ENCODE measurements at regions not wholly inside any gene's neighbourhood (a gene's known extent, or its start where the extent isn't known, plus 50 kb on each side); places are given as distances from the start of the nearest gene placed in this dataset.

- TF ChIP-seq, protein P1, sequence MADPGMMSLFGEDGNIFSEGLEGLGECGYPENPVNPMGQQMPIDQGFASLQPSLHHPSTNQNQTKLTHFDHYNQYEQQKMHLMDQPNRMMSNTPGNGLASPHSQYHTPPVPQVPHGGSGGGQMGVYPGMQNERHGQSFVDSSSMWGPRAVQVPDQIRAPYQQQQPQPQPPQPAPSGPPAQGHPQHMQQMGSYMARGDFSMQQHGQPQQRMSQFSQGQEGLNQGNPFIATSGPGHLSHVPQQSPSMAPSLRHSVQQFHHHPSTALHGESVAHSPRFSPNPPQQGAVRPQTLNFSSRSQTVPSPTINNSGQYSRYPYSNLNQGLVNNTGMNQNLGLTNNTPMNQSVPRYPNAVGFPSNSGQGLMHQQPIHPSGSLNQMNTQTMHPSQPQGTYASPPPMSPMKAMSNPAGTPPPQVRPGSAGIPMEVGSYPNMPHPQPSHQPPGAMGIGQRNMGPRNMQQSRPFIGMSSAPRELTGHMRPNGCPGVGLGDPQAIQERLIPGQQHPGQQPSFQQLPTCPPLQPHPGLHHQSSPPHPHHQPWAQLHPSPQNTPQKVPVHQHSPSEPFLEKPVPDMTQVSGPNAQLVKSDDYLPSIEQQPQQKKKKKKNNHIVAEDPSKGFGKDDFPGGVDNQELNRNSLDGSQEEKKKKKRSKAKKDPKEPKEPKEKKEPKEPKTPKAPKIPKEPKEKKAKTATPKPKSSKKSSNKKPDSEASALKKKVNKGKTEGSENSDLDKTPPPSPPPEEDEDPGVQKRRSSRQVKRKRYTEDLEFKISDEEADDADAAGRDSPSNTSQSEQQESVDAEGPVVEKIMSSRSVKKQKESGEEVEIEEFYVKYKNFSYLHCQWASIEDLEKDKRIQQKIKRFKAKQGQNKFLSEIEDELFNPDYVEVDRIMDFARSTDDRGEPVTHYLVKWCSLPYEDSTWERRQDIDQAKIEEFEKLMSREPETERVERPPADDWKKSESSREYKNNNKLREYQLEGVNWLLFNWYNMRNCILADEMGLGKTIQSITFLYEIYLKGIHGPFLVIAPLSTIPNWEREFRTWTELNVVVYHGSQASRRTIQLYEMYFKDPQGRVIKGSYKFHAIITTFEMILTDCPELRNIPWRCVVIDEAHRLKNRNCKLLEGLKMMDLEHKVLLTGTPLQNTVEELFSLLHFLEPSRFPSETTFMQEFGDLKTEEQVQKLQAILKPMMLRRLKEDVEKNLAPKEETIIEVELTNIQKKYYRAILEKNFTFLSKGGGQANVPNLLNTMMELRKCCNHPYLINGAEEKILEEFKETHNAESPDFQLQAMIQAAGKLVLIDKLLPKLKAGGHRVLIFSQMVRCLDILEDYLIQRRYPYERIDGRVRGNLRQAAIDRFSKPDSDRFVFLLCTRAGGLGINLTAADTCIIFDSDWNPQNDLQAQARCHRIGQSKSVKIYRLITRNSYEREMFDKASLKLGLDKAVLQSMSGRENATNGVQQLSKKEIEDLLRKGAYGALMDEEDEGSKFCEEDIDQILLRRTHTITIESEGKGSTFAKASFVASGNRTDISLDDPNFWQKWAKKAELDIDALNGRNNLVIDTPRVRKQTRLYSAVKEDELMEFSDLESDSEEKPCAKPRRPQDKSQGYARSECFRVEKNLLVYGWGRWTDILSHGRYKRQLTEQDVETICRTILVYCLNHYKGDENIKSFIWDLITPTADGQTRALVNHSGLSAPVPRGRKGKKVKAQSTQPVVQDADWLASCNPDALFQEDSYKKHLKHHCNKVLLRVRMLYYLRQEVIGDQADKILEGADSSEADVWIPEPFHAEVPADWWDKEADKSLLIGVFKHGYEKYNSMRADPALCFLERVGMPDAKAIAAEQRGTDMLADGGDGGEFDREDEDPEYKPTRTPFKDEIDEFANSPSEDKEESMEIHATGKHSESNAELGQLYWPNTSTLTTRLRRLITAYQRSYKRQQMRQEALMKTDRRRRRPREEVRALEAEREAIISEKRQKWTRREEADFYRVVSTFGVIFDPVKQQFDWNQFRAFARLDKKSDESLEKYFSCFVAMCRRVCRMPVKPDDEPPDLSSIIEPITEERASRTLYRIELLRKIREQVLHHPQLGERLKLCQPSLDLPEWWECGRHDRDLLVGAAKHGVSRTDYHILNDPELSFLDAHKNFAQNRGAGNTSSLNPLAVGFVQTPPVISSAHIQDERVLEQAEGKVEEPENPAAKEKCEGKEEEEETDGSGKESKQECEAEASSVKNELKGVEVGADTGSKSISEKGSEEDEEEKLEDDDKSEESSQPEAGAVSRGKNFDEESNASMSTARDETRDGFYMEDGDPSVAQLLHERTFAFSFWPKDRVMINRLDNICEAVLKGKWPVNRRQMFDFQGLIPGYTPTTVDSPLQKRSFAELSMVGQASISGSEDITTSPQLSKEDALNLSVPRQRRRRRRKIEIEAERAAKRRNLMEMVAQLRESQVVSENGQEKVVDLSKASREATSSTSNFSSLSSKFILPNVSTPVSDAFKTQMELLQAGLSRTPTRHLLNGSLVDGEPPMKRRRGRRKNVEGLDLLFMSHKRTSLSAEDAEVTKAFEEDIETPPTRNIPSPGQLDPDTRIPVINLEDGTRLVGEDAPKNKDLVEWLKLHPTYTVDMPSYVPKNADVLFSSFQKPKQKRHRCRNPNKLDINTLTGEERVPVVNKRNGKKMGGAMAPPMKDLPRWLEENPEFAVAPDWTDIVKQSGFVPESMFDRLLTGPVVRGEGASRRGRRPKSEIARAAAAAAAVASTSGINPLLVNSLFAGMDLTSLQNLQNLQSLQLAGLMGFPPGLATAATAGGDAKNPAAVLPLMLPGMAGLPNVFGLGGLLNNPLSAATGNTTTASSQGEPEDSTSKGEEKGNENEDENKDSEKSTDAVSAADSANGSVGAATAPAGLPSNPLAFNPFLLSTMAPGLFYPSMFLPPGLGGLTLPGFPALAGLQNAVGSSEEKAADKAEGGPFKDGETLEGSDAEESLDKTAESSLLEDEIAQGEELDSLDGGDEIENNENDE (IDR thresholded peaks at IDR 0.05; ENCODE audit: insufficient replicate concordance, low read length): no peak
- TF ChIP-seq CHD2 (IDR thresholded peaks at IDR 0.05; ENCODE audit: low read length) (no peak), HDAC6 (IDR thresholded peaks at IDR 0.05; ENCODE audit: low read depth, low read length) (no peak), RXRA (IDR thresholded peaks at IDR 0.05; ENCODE audit: insufficient read depth, low read depth, low read length) (no peak), GTF2F1 (IDR thresholded peaks at IDR 0.05; ENCODE audit: borderline replicate concordance, low read depth, low read length) (no peak), CBX8 (IDR thresholded peaks at IDR 0.05; ENCODE audit: borderline replicate concordance, low read depth, low read length) (no peak), POLR2AphosphoS5 (IDR thresholded peaks at IDR 0.05; ENCODE audit: low read depth, low read length) (no peak)
Measured at GRCh38 chr1:240000634-240001033, 91.0 kb upstream of the FMN2 start (continued).

All from H1 (cell line).